Thyroid gland (tissue), 4 donors: ENCODE measurements at regions not wholly inside any gene's neighbourhood (a gene's known extent, or its start where the extent isn't known, plus 50 kb on each side); places are given as distances from the start of the nearest gene placed in this dataset.

Source experiments
- DNase-seq, 2 donors: peaks; one replicate each; pipeline ENCODE4 v3.0.0-alpha.2; 2019
- H3K27ac ChIP-seq, 3 donors: fragments of 200-600 bp; sonication (generic); 1 replicate in 2 of 3; 2 replicates in 1 of 3; pipeline ENCODE4 v1.5.1; 2016 to 2019; ENCODE audit warnings: mild to moderate bottlenecking in 1 of 3, moderate library complexity in 1 of 3
- H3K27me3 ChIP-seq: fragments of 200-600 bp; sonication (generic); one replicate; pipeline ENCODE4 v1.5.1; 2019
- H3K36me3 ChIP-seq, 2 donors: fragments of 200-600 bp; sonication (generic); one replicate each; pipeline ENCODE4 v1.5.1; 2016 to 2019
- H3K4me1 ChIP-seq, 2 donors: fragments of 200-600 bp; sonication (generic); one replicate each; pipeline ENCODE4 v1.5.1; 2017 to 2019
- H3K4me3 ChIP-seq, 3 donors: fragments of 200-600 bp; sonication (generic); replicated peaks in 1 of 3; 1 replicate in 2 of 3; 2 replicates in 1 of 3; pipeline ENCODE4 v1.5.1; 2016; ENCODE audit warnings: mild to moderate bottlenecking in 1 of 3
- H3K9me3 ChIP-seq: fragments of 200-600 bp; sonication (generic); one replicate; pipeline ENCODE4 v1.5.1; 2017
- POLR2A ChIP-seq, 2 donors: fragments of 450-650 bp; IDR thresholded peaks; one replicate each; pipeline ENCODE4 v1.6.1; 2017; ENCODE audit warnings: antibody characterized with exemption in 2 of 2, mild to moderate bottlenecking in 2 of 2, moderate library complexity in 1 of 2
- WGBS, 2 donors: methylation state at CpG; one replicate each; pipeline ENCODE4 v1.1.5; 2017; 5-methylcytosine and 5-hydroxymethylcytosine counted together
- intact Hi-C: fragments of 100-400 bp; cut with DNase I; formaldehyde crosslinking; loops from one replicate; pipeline ENCODE4 v1.15.1; 2023
- TF ChIP-seq, protein P1 (sequence below), 6 experiments: fragments of 200-600 bp in 3 of 6; fragments of 450-650 bp in 3 of 6; sonication (generic) in 3 of 6; IDR thresholded peaks; one replicate each; pipeline ENCODE4 v1.5.1; 2016 to 2019; ENCODE audit warnings: antibody characterized with exemption in 6 of 6, mild to moderate bottlenecking in 2 of 6, inconsistent platforms in 1 of 6, moderate library complexity in 1 of 6

DNA sequence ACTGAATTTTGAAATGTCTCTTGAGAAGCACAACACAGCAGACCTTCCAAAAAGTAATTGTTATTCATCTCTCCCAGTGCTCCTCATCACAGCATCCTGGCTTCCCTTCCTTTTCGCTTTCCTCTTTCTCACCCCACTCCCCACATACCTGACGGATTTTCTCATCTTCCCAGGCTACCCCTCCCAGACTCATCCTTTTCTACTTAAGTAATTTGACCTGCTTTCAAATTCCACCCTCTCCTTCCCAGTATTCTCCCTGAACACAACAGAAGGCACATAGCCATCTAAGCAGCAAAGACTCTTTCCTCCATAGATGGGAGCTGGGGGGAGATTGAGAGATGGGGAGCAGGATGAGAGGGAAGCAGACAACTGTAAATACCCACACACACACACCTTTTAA is 187.1 kb upstream of the STT3B start:
- no peak for DNase-seq
- Histone ChIP-seq H3K4me1 (no peaks in the 10 kb centered on the region), H3K27me3 (no peaks in the 10 kb centered on the region), H3K9me3 (no peaks in the 10 kb centered on the region), H3K4me3 (no peak overlapping the region), H3K36me3 (no peaks in the 10 kb centered on the region), H3K27ac (no peak overlapping the region)
- TF ChIP-seq, protein P1, sequence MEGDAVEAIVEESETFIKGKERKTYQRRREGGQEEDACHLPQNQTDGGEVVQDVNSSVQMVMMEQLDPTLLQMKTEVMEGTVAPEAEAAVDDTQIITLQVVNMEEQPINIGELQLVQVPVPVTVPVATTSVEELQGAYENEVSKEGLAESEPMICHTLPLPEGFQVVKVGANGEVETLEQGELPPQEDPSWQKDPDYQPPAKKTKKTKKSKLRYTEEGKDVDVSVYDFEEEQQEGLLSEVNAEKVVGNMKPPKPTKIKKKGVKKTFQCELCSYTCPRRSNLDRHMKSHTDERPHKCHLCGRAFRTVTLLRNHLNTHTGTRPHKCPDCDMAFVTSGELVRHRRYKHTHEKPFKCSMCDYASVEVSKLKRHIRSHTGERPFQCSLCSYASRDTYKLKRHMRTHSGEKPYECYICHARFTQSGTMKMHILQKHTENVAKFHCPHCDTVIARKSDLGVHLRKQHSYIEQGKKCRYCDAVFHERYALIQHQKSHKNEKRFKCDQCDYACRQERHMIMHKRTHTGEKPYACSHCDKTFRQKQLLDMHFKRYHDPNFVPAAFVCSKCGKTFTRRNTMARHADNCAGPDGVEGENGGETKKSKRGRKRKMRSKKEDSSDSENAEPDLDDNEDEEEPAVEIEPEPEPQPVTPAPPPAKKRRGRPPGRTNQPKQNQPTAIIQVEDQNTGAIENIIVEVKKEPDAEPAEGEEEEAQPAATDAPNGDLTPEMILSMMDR (IDR thresholded peaks at IDR 0.05), result no peak
- no peak for TF ChIP-seq POLR2A (IDR thresholded peaks at IDR 0.05)
- intact Hi-C loops, result no loop called here
- 81 to 86% methylated on average over 2 of the region's 2 CpGs for WGBS, 2 donors

DNA sequence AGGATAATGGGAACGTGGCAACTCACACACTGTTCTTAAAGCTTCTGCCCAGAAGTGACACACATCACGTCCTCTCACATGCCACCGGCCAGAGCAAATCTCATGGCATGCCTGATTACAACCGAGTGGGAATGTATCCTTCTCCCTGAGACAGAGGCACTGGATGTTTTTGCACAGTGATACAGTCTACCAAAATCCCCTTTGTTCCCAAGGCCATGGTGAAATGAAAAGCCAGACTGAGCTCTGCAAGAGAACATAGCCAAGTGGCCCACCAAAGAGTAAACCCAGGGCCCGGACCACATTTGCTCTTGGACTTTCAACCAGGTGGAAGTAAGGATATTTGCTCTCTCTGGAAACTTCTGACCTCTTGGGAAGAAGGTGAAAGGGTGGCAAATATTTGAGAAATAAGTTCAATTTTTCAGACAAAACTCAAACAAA is 186.2 kb upstream of the STT3B start:
- H3K4me1 ChIP-seq, result no peaks in the 10 kb centered on the region
- H3K4me3 ChIP-seq, result no peak overlapping the region
- no peaks in the 10 kb centered on the region for H3K9me3 ChIP-seq
- TF ChIP-seq, protein P1 (IDR thresholded peaks at IDR 0.05), result no peak
- no peak for TF ChIP-seq POLR2A (IDR thresholded peaks at IDR 0.05)
- H3K27me3 ChIP-seq, result no peaks in the 10 kb centered on the region
- WGBS, 2 donors, result 93 to 95% methylated on average over 5 of the region's 5 CpGs
- H3K27ac ChIP-seq, result no peak overlapping the region
- intact Hi-C loops, result no loop called here
- H3K36me3 ChIP-seq, result no peaks in the 10 kb centered on the region
- DNase-seq, result no peak

DNA sequence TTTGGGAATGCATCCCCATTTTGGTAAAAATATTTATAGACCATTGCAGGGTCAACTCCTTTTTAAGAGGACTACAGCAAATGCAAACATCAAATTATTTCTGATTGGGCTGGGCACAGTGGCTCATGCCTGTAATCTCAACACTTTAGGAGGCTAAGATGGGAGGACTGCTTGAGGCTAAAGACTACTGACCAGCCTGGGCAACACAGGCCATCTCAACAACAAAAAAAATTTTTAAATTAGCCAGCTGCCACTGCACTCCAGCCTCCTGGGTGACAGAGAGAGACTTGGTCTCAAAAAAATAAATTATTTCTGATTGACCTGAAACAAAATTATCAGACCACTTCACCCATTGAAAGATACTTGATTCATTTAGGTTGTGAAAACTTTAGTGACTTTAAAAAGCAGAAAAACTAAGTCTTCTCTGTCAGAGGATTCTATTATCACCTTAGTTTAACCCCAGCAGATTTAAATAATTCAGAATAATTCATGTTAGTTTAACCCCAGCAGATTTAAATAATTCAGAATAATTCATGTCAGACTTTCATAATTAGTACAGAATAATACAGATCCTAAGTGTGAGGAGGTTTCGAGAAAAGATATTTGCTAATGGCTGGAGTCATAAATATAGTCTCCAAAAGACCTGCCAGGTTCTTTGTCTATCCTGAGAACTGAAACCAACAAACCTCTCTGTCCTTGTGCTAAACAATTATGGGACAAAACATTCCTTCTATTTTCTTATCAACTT is 183.6 kb upstream of the STT3B start:
- WGBS, 2 donors, result 85% methylated on average over 1 of the region's 1 CpG
- intact Hi-C loops, result no loop called here
- no peaks in the 10 kb centered on the region for H3K9me3 ChIP-seq
- DNase-seq, result no peak
- no peak for TF ChIP-seq POLR2A (IDR thresholded peaks at IDR 0.05)
- TF ChIP-seq, protein P1 (IDR thresholded peaks at IDR 0.05), result no peak
- no peak overlapping the region for H3K4me3 ChIP-seq
- H3K27me3 ChIP-seq, result no peaks in the 10 kb centered on the region
- H3K36me3 ChIP-seq, result no peaks in the 10 kb centered on the region
- H3K4me1 ChIP-seq, result no peaks in the 10 kb centered on the region
- no peak overlapping the region for H3K27ac ChIP-seq

DNA sequence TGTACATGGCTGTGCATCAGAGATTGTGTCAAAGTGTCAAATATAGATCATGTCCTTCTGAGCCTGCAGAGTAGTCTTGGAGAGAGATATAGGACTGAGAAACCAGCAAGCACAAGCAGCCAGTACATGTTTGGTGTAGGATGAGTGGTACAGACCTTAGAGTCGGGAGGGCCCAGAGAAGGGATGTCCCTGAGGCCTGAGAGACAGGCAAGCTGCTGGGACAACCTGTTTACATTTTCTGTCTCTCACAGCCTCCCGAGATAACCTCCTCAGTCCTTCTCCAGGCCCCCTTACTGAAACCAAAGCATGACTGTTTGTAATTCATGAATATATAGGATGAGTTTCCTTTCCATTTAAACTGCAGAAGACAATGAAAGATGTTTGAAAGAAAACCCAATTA is 182.4 kb upstream of the STT3B start:
- 67 to 69% methylated on average over 2 of the region's 2 CpGs for WGBS, 2 donors

DNA sequence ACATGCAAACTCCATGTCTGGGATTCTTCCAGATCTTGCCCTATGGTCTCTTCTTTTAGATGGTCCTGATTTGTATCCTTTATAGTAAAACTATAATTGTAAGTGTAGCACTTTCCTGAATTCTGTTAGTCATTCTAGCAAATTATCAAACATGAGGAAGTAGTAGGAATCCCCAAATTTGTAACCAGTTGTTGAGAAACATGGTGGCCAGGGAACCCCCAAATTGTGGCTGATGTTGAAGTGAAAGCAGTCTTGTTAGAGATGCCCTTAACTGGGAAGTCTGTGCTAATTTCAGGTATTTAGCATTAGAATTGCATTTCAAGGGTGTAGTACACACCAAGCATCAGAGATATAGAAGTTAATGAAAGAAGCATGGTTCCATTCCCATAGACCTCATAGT is 180.4 kb upstream of the STT3B start:
- H3K4me3 ChIP-seq, result no peak overlapping the region
- TF ChIP-seq POLR2A (IDR thresholded peaks at IDR 0.05), result no peak
- H3K9me3 ChIP-seq, result no peaks in the 10 kb centered on the region
- H3K27ac ChIP-seq, result no peak overlapping the region
- H3K36me3 ChIP-seq, result no peaks in the 10 kb centered on the region
- H3K4me1 ChIP-seq, result no peaks in the 10 kb centered on the region
- intact Hi-C loops, result no loop called here
- no peaks in the 10 kb centered on the region for H3K27me3 ChIP-seq
- no peak for DNase-seq

More for the DNA sequence above, 182.4 kb upstream of the STT3B start:
- DNase-seq, result no peak
- Histone ChIP-seq H3K27ac (no peak overlapping the region), H3K9me3 (no peaks in the 10 kb centered on the region), H3K4me1 (no peaks in the 10 kb centered on the region), H3K4me3 (no peak overlapping the region), H3K27me3 (no peaks in the 10 kb centered on the region), H3K36me3 (no peaks in the 10 kb centered on the region)
- intact Hi-C loops, result no loop called here
- TF ChIP-seq, protein P1 (IDR thresholded peaks at IDR 0.05), result no peak
- TF ChIP-seq POLR2A (IDR thresholded peaks at IDR 0.05), result no peak
